ENCODE measurements at regions not wholly inside any gene's neighbourhood (a gene's known extent, or its start where the extent isn't known, plus 50 kb on each side); places are given as distances from the start of the nearest gene placed in this dataset.

GRCh38 chr13:79883216-79883615, 402.3 kb downstream of the NDFIP2 start:
- TF ChIP-seq POLR2AphosphoS5 (IDR thresholded peaks at IDR 0.05; ENCODE audit: low read depth, low read length) (no peak), CBX3 (IDR thresholded peaks at IDR 0.05; ENCODE audit: low read depth) (no peak), REST (IDR thresholded peaks at IDR 0.05; ENCODE audit: low read depth) (no peak), SP1 (IDR thresholded peaks at IDR 0.05; ENCODE audit: low read depth) (no peak), SRF (IDR thresholded peaks at IDR 0.05; ENCODE audit: low read depth) (no peak), POLR2A (IDR thresholded peaks at IDR 0.05; ENCODE audit: borderline replicate concordance, extremely low read depth, insufficient read depth, insufficient read length) (no peak), EZH2phosphoT487 (IDR thresholded peaks at IDR 0.05; ENCODE audit: borderline replicate concordance) (no peak), CTCF (IDR thresholded peaks at IDR 0.05 in 2 of 3, conservative IDR thresholded peaks at IDR 0.05 in 1 of 3; ENCODE audit: borderline replicate concordance in 1 of 3, insufficient read depth in 1 of 3, low read depth in 2 of 3, low read length in 2 of 3) (no peak), EZH2 (IDR thresholded peaks at IDR 0.05) (no peak), ZFX (IDR thresholded peaks at IDR 0.05) (no peak), SIN3A (IDR thresholded peaks at IDR 0.05; ENCODE audit: low read depth) (no peak), MAX (IDR thresholded peaks at IDR 0.05) (no peak)
- CTCF ChIA-PET = no interaction called here
- no peak overlapping the region for H3K4me3 ChIP-seq (replicated peaks in 1 of 2; ENCODE audit: low read depth in 1 of 2, low read length in 2 of 2)
- no peak overlapping the region for H3K27ac ChIP-seq (ENCODE audit: low read depth, low read length)
- intact Hi-C loops (cut with micrococcal nuclease) = no loop called here
- H3K36me3 ChIP-seq (ENCODE audit: control insufficient read depth in 1 of 2, insufficient read depth in 2 of 2, low read length in 2 of 2) = no peaks in the 10 kb centered on the region
- H3K9ac ChIP-seq (ENCODE audit: low read length) = no peak overlapping the region
- H3K79me2 ChIP-seq (ENCODE audit: insufficient read depth, low read length) = no peaks in the 10 kb centered on the region
- POLR2A ChIA-PET = no interaction called here
- RAD21 ChIA-PET (ENCODE audit: low non-redundant PET in 1 of 2, low total read pairs in 2 of 2, uncharacterized antibody in 2 of 2, unreplicated experiment in 2 of 2) = no interaction called here
- H3K4me2 ChIP-seq (ENCODE audit: low read length) = no peak overlapping the region
- no peak overlapping the region for H2AFZ ChIP-seq (ENCODE audit: low read depth, low read length, poor library complexity, severe bottlenecking)
- no peaks in the 10 kb centered on the region for H3K9me3 ChIP-seq (ENCODE audit: control insufficient read depth in 1 of 2, insufficient read depth in 1 of 2, low read depth in 1 of 2, low read length in 2 of 2)
- no peaks in the 10 kb centered on the region for H3K4me1 ChIP-seq (ENCODE audit: control insufficient read depth in 1 of 2, insufficient read depth in 2 of 2, low read length in 2 of 2)
- DNase-seq (ENCODE audit: low read depth, low spot score) = no peak
- ATAC-seq = no peak
- H4K20me1 ChIP-seq (ENCODE audit: insufficient read depth) = no peaks in the 10 kb centered on the region
- no peaks in the 10 kb centered on the region for H3K27me3 ChIP-seq (ENCODE audit: insufficient read depth, low read length)
- BruUV-seq (replicated peaks) = no TSS peak
- no peaks in the 10 kb centered on the region for H3K9me2 ChIP-seq (ENCODE audit: insufficient read depth)
